Stimulated activated CD8-positive, alpha-beta memory T cell treated with anti-CD3 and anti-CD28 coated beads, Interleukin-4, amount 100 ng/mL, for 4 hours (primary cell): ENCODE measurements at regions not wholly inside any gene's neighbourhood (a gene's known extent, or its start where the extent isn't known, plus 50 kb on each side); places are given as distances from the start of the nearest gene placed in this dataset.

ENCODE experiments used
- DNase-seq, 2 donors: peaks; one replicate each; pipeline ENCODE4 v3.0.0-alpha.2; 2020; ENCODE audit warnings: low read depth in 2 of 2, low spot score in 1 of 2

- no peak for DNase-seq
These were observed 54.7 kb upstream of the DSCAM start for GRCh38 chr21:40901691-40902090.

- no peak for DNase-seq
These were observed 55.3 kb upstream of the DSCAM start for GRCh38 chr21:40902299-40902698.

GRCh38 chr21:40902993-40903392 lies 56.0 kb upstream of the DSCAM start:
- no peak for DNase-seq

- DNase-seq = no peak
These were observed 58.3 kb upstream of the DSCAM start for GRCh38 chr21:40905251-40905650.

- no peak for DNase-seq
These were observed 65.4 kb upstream of the DSCAM start for GRCh38 chr21:40912375-40912774.

GRCh38 chr21:40915114-40915513 lies 68.2 kb upstream of the DSCAM start:
- no peak for DNase-seq

GRCh38 chr21:40923407-40923806 lies 76.4 kb upstream of the DSCAM start:
- no peak for DNase-seq

- no peak for DNase-seq
These were observed 76.9 kb upstream of the DSCAM start for GRCh38 chr21:40923901-40924300.

- DNase-seq = no peak
These were observed 77.7 kb upstream of the DSCAM start for GRCh38 chr21:40924641-40925040.

- no peak for DNase-seq
These were observed 79.3 kb upstream of the DSCAM start for GRCh38 chr21:40926238-40926637.

- no peak for DNase-seq
These were observed 82.9 kb upstream of the DSCAM start for GRCh38 chr21:40929833-40930232.

GRCh38 chr21:40931197-40931596 lies 84.2 kb upstream of the DSCAM start:
- DNase-seq = no peak

- DNase-seq = no peak
These were observed 89.2 kb upstream of the DSCAM start for GRCh38 chr21:40936178-40936577.

GRCh38 chr21:40936771-40937261 lies 89.9 kb upstream of the DSCAM start:
- DNase-seq = no peak

- no peak for DNase-seq
These were observed 91.1 kb upstream of the DSCAM start for GRCh38 chr21:40938078-40938477.

- no peak for DNase-seq
These were observed 91.7 kb upstream of the DSCAM start for GRCh38 chr21:40938611-40939010.

GRCh38 chr21:40947713-40948112 lies 100.8 kb upstream of the DSCAM start:
- no peak for DNase-seq

- no peak for DNase-seq
These were observed 104.0 kb upstream of the DSCAM start for GRCh38 chr21:40950970-40951369.

- no peak for DNase-seq
These were observed 105.8 kb upstream of the DSCAM start for GRCh38 chr21:40952551-40953323.

- DNase-seq = no peak
These were observed 117.7 kb upstream of the DSCAM start for GRCh38 chr21:40964691-40965090.

GRCh38 chr21:40967771-40968170 lies 120.8 kb upstream of the DSCAM start:
- DNase-seq = no peak

- no peak for DNase-seq
These were observed 125.2 kb upstream of the DSCAM start for GRCh38 chr21:40972151-40972550.
